Parathyroid adenoma (tissue), 2 donors: ENCODE measurements at regions not wholly inside any gene's neighbourhood (a gene's known extent, or its start where the extent isn't known, plus 50 kb on each side); places are given as distances from the start of the nearest gene placed in this dataset.

Experiments
- H2AFZ ChIP-seq: fragments of 300-600 bp; sonication (generic); one replicate; pipeline ENCODE4 v1.7.0; 2017; ENCODE audit warnings: antibody characterized with exemption, mild to moderate bottlenecking
- H3K27ac ChIP-seq: fragments of 300-600 bp; sonication (generic); one replicate; pipeline ENCODE4 v1.7.0; 2017
- H3K27me3 ChIP-seq: fragments of 300-600 bp; sonication (generic); one replicate; pipeline ENCODE4 v1.7.0; 2017; ENCODE audit warnings: low read length; ENCODE audit not compliant: control insufficient read depth, insufficient read depth
- H3K36me3 ChIP-seq: fragments of 300-600 bp; sonication (generic); one replicate; pipeline ENCODE4 v1.7.0; 2017; ENCODE audit warnings: low read length; ENCODE audit not compliant: control insufficient read depth, insufficient read depth
- H3K4me1 ChIP-seq: fragments of 300-600 bp; sonication (generic); one replicate; pipeline ENCODE4 v1.7.0; 2017; ENCODE audit warnings: control low read depth
- H3K4me2 ChIP-seq: fragments of 300-600 bp; sonication (generic); one replicate; pipeline ENCODE4 v1.7.0; 2017; ENCODE audit warnings: low read length
- H3K4me3 ChIP-seq: fragments of 300-600 bp; sonication (generic); one replicate; pipeline ENCODE4 v1.7.0; 2017; ENCODE audit warnings: low read depth, low read length
- H3K79me2 ChIP-seq: fragments of 300-600 bp; sonication (generic); one replicate; pipeline ENCODE4 v1.7.0; 2017; ENCODE audit warnings: control low read depth
- H3K9ac ChIP-seq: fragments of 300-600 bp; sonication (generic); one replicate; pipeline ENCODE4 v1.7.0; 2017; ENCODE audit warnings: mild to moderate bottlenecking
- H3K9me3 ChIP-seq: fragments of 300-600 bp; sonication (generic); one replicate; pipeline ENCODE4 v1.7.0; 2017; ENCODE audit warnings: low read length; ENCODE audit not compliant: control insufficient read depth
- CTCF ChIP-seq: fragments of 300-600 bp; sonication (generic); IDR thresholded peaks from one replicate; pipeline ENCODE4 v1.7.0; 2017; ENCODE audit warnings: antibody characterized with exemption, mild to moderate bottlenecking
- donor health status: primary hyperparathyroidism.

- H3K79me2 ChIP-seq, result no peaks in the 10 kb centered on the region
- no peak overlapping the region for H3K4me3 ChIP-seq
- no peaks in the 10 kb centered on the region for H3K4me1 ChIP-seq
- no peak overlapping the region for H2AFZ ChIP-seq
- no peak overlapping the region for H3K9ac ChIP-seq
- no peaks in the 10 kb centered on the region for H3K9me3 ChIP-seq
- no peaks in the 10 kb centered on the region for H3K27me3 ChIP-seq
- no peak overlapping the region for H3K4me2 ChIP-seq
- no peaks in the 10 kb centered on the region for H3K36me3 ChIP-seq
- no peak for TF ChIP-seq CTCF
- no peak overlapping the region for H3K27ac ChIP-seq
Measured at GRCh38 chr7:54343511-54343910, 198.7 kb upstream of the VSTM2A start.

- Histone ChIP-seq H3K27me3 (no peaks in the 10 kb centered on the region), H3K4me3 (no peak overlapping the region), H3K9me3 (no peaks in the 10 kb centered on the region), H3K9ac (no peak overlapping the region), H3K79me2 (no peaks in the 10 kb centered on the region), H3K4me2 (no peak overlapping the region), H3K36me3 (no peaks in the 10 kb centered on the region), H2AFZ (no peak overlapping the region), H3K27ac (no peak overlapping the region), H3K4me1 (no peaks in the 10 kb centered on the region)
- no peak for TF ChIP-seq CTCF
Measured at GRCh38 chr7:54345746-54346145, 196.4 kb upstream of the VSTM2A start.

GRCh38 chr7:54349229-54349628, 192.9 kb upstream of the VSTM2A start:
- H3K4me3 ChIP-seq, result no peak overlapping the region
- H3K4me2 ChIP-seq, result no peak overlapping the region
- no peaks in the 10 kb centered on the region for H3K27me3 ChIP-seq
- H3K79me2 ChIP-seq, result no peaks in the 10 kb centered on the region
- H2AFZ ChIP-seq, result no peak overlapping the region
- H3K36me3 ChIP-seq, result no peaks in the 10 kb centered on the region
- no peak for TF ChIP-seq CTCF
- H3K9ac ChIP-seq, result no peak overlapping the region
- no peaks in the 10 kb centered on the region for H3K4me1 ChIP-seq
- no peaks in the 10 kb centered on the region for H3K9me3 ChIP-seq
- H3K27ac ChIP-seq, result no peak overlapping the region

DNA sequence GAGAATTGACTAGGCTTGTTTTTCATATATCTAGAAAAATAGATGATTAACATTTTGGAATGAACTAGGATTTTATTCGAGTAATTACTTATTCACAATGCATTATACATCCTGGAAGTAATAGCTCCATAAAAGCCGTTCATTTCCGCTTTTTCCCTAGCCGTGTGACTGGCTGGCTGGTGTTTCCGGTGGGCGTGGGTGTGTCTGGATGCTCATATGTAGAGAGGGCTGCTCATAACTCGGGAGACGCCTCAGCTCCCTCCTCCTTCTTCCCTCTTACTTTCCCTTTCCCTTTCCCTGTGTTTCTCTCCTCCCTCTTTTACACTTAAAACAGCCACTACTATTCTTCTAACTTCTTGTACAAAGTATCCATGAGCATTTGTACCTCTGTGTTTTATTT, 187.7 kb upstream of the VSTM2A start:
- no peaks in the 10 kb centered on the region for H3K79me2 ChIP-seq
- no peaks in the 10 kb centered on the region for H3K36me3 ChIP-seq
- H3K27me3 ChIP-seq, result no peaks in the 10 kb centered on the region
- no peak overlapping the region for H3K4me3 ChIP-seq
- H3K4me2 ChIP-seq, result no peak overlapping the region
- H3K9me3 ChIP-seq, result no peaks in the 10 kb centered on the region
- H3K4me1 ChIP-seq, result no peaks in the 10 kb centered on the region
- H3K27ac ChIP-seq, result no peak overlapping the region
- no peak overlapping the region for H3K9ac ChIP-seq
- H2AFZ ChIP-seq, result no peak overlapping the region
- TF ChIP-seq CTCF, result no peak

DNA sequence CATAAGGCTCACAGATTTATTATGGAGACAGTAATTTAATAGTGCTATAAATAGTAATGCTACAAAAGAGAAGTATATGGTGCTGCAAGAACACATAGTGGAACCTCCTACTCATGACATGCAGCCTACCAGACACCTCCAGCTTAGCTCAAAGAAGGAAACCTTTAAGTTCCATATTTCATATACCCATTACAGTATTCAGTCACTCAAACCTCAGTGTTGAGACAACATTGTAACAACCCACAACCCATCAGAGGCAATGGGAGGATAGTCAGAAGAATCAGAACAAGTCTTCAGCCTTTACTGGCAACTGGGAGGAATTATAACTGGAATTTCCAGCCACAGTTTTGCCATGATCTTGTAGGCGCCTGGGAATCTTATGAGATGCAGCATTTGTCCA, 186.3 kb upstream of the VSTM2A start:
- Histone ChIP-seq H3K27ac (no peak overlapping the region), H3K4me1 (no peaks in the 10 kb centered on the region), H3K36me3 (no peaks in the 10 kb centered on the region), H3K9ac (no peak overlapping the region), H3K4me3 (no peak overlapping the region), H3K79me2 (no peaks in the 10 kb centered on the region), H3K9me3 (no peaks in the 10 kb centered on the region), H3K4me2 (no peak overlapping the region), H2AFZ (no peak overlapping the region), H3K27me3 (no peaks in the 10 kb centered on the region)
- TF ChIP-seq CTCF, result no peak
